GM18511 (cell line): ENCODE measurements at regions not wholly inside any gene's neighbourhood (a gene's known extent, or its start where the extent isn't known, plus 50 kb on each side); places are given as distances from the start of the nearest gene placed in this dataset.

Experiments used
- ATAC-seq: cut with Tn5 transposase; IDR thresholded peaks from one replicate; pipeline ENCODE4 v1.9.1; 2021; ENCODE audit warnings: mild to moderate bottlenecking, moderate library complexity; ENCODE audit not compliant: unreplicated experiment

DNA sequence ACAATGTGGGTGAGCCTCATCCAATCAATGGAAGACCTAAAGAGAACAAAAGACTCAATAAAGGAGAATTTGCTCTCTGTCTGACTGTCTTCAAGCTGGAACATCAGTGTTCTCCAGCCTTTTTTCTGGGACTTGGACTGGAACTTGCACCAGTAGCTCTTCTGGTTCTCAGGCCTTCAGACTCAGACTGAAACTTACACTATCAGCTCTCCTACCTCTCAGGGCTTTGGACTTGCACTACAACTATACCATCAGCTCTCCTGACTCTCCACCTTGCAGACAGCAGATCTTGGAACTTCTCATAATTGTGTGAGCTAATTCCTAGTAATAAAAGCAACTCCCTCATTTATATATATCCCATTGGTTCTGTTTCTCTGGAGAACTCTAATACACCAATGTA is 185.9 kb downstream of the SMIM20 start:
- no peak for ATAC-seq

DNA sequence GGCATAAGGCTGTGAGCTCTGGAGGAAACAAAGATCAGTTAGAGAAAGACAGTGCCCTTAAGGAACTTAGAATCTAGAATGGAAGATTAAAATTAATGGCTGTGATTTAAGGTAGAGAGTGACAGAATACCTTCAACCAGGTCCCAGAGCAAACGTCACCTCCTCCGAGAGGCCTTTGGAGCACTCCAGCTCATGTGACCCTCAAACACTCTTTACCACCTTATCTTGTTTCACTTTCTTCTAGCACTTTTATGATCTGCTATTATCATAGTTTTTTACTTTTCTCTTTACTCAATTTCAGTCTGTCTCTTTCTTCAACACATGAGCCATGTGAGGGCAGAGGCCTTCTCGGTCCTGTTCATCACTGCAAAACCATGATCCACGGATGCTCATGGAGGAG is 187.0 kb downstream of the SMIM20 start:
- ATAC-seq = no peak

DNA sequence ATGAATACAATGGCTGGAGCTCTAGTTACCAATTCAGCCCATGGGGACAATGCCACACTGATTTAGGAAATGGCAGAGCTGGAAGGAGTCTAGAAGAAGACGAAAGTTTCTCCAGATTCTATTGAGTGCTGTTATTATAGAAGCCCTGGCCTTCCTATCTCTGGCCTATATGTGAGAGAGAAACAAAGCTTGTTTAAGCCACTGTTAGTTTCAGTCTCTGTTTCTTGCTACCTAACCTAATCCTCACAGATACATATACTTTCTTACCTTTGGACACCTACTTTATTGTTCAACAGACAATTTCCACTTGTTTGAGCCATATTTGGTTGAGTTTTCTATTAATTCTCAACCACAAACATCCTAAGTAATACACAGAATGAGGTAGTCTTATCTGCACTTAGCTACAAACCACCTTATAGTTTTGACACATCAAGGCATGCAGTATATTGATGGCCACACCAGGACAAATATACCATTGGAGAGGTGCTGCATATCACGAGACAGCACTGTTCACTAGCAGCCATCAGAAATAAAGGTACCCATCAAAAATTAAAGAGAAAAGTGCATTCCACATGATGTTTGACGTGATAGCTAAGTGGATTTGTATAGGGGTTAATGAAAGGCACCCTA is 190.2 kb downstream of the SMIM20 start:
- peak; percentile 91 for ATAC-seq

DNA sequence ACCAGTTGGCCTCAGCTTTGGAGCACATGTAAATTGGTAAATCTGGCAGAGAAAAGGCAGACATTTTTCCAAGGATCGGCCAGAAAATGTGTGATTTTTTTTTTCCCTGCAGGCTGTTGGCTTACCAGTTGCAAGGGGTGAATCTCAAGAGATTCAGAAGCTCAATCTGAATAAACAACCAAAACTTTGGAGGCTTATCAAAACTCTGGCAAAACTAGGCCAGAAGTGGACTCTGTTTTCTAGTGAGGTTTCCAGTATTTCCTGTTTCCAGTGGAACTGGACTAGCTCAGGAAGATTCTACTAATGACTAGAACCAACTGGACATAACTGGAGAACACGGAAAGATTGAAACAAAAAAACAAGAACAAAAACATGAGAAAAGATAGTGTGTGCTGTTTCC is 191.3 kb downstream of the SMIM20 start:
- no peak for ATAC-seq

DNA sequence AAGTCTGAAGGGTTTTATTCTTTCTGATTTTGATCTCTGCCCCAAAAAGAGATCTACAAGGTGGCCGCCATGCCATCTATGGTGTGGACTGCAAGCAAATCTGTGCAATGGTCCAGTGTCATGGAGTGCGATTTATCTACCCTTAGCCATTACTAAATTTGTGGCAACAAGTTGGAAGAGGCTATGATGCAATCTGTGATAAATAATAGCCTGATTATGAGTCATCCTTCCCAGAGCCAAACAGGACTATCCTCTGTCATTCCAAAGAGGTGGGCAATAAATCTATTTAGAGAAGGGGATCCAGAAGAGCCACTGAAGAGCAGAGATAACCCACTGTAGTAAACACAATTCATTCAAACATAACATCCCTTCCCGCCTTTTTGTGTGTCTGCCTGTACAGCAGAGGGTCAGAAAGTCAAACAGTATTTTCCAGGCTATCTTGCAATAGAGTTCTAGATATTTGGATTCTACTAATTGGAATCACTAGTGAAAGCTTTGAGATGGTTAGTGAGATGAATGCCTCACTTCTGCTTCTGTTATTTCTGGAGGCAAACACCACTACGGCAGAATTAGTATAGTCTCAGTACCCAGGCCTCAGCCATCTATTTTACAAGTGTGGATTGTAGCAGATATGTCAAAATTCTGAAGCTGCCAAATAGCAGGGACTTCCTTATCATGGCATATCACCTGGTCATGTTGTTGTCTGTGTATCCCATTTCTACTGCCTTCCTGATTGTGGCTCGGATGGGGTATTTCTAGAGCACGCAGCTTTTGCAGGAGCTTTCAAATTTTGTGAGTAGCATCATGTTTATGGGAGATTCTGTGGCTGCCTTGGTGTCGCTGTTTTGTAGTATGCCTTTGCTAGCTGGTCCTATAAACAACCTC is 192.0 kb downstream of the SMIM20 start:
- ATAC-seq = no peak

DNA sequence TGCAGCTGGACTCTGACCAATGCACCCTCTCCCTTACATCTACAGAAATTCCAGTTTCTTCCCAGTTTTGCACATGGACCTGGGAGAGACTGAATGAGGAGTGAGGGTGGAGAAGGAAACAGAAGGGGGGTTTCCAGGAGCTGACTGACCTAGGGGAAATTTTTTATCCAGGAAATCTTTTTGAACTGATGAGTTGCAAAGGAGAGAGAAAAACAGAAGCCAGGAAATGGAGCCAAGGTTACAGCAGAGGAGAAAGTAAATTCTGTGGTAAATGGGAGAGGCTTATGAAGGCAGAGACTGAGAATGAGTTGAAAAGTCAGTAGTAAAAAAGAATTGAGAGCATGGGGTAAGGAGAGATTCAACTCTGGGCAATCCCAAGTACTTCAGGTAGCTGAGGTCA is 192.8 kb downstream of the SMIM20 start:
- no peak for ATAC-seq

DNA sequence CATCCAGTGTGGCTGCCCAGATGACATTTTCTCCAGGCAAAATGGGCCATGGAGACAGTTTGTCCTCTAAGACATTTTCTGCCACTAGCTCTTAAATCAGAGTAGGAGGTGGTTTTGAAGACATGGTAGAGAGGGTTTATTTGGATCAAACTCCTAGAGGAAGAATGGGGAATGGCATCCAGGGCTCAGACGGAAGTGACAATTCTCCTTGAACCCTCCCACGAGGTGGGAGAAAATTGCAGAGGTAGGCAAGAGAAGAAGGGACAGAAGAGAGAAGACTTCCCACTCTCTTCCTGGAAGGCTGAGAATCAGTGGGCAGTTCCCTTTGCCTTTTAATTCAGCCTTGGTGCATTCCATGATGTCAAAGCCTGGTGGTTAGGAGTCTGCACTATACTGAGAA is 194.0 kb downstream of the SMIM20 start:
- no peak for ATAC-seq

DNA sequence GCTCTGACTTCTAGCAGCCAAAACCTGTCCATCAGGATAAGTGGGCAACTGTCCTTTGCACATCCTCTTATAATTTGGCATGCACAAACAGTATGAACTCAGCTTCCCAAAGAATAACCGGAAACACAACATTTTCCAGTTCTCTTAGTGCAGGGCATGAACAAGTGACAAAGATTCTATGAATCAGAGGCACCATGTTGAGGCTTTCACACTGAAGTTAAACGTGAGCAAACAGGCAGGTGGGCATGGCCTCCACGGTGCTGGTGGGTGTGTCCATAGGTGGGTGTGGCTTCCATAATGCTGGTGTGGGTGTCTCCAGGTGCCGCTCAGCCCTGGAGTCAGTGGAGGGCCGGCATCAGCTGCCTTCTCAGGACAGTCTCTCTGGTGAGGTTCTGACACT is 196.5 kb downstream of the SMIM20 start:
- no peak for ATAC-seq

DNA sequence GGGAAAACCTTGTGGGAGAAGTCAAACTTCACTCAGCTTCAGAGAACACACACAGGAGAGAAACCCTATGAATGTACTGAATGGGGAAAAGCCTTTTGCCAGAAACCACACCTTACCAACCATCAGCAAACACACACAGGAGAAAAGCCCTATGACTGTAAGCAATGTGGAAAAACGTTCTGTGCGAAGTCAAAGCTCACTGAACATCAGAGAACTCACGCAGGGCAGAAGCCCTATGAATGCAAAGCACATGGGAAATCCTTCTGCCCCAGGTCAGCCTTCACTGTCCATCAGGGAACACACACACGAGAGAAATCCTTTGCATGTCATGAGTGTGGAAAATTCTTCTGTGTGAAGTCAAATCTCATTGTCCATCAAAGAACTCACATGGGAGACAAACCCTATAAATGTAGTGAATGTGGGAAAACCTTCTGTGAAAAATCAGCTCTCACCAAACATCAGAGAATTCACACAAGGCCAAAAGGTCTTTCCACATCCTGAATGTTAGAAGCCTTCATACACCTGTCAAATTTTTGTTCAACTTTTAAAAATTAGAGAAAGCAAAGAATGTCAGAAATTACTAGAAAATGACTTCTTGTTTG is 199.4 kb downstream of the SMIM20 start:
- ATAC-seq = no peak

DNA sequence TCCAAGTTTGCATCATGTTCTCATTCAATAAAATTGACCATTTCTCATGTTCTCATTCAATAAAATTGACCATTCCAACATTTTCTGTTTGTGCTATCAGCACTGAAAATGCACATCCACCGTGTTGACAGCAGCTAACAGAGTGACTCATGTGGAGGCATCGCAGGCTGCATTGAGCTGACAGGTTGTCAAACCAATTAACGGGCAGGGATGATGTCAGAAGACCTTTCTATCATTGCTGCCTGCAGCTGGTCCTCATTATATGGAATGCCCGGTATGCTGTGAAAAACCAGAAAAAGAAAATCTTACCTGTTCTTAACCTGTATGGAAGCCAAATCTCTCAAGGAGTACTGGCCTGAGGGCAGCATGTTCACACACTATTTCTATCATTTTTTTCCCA is 202.0 kb downstream of the SMIM20 start:
- no peak for ATAC-seq

DNA sequence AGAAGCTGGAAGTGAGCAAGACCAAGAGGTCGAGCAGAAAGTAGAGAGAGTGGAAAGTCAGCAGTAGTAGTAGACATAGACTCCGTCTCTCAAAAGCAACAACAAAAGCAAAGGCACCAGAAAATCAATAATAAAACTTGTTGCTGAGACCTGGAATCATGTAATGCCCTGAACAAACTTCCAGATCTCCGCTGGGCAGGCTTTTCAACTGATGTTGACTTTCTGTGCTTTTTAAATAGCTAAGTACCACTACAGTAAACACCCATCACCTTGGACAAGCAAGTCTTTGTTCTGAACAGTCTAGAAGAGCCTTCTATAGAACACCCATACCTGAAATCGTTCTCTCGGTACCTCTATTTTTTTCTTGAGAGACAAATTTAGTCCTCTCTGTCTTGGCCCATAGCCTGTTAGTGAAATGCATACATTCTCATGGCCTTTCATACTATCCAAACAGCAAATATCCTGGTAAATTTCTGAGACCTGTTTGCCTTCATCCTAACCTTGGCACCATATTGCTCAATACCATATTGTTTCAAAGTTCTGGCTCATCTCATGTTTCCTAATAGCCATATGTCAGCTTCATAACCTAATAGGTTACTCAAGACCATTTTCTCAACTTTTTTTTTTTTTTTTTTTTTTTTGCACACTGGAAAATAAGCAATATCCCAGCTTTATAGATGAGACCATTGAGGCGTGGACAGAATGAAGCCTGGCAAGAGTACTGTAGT is 200.6 kb upstream of the RBPJ start:
- no peak for ATAC-seq

DNA sequence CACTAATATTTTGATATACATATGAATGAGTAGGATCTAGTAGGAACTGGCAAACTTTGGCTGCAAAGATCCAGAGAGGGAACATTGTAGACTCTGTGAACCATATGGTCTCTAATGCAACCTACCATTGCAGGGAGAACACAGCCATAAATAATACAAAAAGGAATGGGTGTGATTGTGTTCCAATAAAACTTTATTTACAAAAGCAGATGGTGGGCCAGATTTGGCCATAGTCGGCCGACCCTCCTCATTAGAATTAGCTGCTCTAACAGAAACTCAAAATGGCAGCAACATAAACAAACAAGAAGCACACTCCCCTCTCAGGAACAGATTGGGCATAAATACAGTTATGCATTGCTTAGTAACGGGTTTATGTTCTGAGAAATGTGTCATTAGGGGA is 198.1 kb upstream of the RBPJ start:
- ATAC-seq = no peak

DNA sequence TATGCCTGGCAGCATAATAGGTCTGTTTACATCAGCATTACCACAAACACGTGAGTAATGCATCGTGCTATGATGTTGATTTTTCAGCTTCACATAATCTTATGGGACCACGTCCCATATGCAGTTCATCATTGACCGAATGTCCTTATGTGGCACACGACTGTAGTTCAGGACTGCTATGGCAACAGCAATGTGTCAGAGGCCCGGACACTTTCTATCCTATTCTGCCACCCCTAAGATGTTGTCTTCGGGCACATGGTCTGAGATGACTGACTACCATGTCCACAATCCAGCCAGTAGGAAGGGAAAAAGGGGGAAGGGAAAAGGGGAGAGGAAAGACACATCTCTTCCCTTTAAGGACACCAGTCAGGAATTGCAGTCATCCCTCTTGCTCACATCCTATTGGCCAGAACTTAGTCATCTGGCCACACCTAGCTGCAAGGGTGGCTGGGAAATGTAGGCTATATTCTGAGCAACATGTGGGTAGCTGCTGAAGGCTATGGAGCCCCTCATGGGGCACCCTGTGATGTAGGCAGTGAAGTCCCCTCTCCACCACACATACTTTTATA is 196.0 kb upstream of the RBPJ start:
- ATAC-seq = no peak

DNA sequence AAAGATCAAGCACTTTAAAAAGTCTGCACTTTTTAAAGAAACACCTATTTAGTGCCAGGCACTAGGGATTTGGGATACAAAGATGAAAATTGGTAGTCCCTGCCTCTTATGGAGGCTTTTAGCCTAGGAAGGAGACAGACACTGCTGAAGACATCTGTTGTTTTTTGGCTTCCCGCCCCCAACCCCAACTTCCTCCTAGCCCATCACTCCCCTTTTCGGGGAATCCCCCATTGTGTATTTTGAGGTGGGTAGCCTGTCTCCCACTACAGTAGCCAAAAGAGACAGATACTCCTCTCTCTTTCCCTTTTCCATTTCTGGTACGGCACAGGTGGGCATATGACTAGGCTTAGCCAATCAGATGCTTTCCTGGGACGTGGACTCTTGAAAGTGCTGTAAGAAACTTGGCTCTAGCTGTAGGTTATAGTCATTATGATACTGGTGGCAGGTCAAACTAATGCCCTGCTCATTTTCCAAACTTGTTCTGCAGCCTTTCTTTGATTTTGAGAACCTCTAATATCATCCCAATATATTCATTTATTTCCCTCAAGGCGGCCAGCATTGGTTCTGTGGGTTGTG is 194.6 kb upstream of the RBPJ start:
- peak; percentile 74 for ATAC-seq

DNA sequence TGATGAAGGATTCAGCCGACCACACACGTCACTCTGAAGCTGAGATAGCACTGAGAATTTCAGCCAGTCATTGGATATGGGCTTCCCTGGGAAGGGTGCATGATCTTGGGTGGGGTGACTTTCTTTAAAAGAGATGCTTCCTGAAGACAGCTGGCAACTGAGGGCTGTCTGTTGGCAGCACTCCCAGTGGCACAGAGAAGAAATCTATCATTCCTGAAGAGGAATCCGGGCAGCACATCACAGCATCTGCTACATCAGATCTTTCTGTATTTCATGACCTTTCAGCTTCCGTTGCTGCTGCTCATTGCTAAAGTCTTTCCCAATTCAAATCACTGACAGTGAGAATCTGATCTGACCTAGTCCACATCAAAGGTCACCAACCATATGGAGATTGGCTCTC is 193.8 kb upstream of the RBPJ start:
- no peak for ATAC-seq

DNA sequence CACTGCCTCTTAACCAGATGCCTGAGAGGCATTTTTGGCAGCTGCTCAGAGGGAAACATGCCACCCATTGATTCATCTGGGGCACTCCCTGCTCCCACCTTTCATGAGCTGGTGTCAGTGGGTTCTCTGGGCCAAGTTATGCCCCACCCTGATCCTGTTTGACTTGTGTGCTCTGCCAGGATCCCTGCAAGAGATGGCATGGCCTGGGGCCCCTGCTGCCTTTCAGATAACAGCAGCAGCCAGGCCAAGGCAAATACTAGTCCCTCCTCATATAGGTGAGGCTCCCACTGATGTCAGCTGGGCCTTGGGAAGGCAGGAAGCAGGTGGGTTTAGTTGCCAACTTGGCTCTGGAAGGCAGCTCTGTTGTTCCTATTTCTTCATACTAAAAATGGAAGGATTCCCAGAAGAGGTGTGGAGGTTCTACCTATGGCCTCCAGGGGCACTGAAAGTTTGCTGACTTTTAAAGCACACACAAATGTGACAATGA is 192.9 kb upstream of the RBPJ start:
- ATAC-seq = no peak

DNA sequence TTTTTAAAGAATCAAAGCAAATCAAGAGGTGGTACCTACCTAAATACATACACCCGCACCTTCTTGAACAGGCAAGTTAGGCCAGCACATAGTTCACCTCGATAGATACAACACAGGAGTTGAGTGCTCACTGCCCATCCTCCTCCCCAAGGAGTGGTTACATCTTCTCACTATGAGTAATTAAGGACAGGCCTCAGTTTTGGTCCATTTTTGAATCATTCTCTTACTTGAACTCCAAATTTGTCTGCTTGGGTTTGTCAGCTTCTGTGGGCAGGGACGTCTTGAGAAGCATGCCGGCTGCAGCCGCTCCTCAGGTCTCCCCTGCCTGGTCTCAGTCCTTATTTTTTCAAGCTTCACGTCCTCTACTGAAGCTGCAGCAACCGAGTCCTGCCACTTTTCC is 190.6 kb upstream of the RBPJ start:
- peak; percentile 72 for ATAC-seq

DNA sequence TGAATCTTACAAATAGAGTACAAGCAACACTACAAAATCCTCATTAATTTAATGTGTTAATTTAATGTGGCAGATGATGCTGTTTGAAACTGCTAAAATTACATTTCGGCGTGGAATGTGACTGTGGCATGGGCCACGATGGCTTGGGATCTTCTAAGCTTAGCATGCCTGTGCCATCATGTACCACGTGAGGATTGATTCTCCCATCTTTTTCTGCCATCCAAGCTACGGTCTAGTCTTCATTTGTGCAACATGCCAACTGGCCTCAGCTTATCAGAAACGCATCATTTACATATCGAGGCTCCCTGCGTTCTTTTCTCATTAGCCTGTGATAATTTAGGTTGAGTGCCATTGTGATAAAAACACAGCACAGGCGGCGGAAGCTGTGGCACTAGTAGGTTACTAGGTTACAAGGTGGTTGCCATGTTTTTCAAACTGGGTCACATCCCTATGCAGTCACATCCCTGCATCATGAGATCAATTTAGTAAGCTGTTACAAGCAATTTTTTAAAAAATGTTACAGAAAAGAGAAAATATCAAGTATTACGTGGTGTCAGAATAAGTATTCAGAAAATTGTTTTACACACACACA is 189.9 kb upstream of the RBPJ start:
- no peak for ATAC-seq

DNA sequence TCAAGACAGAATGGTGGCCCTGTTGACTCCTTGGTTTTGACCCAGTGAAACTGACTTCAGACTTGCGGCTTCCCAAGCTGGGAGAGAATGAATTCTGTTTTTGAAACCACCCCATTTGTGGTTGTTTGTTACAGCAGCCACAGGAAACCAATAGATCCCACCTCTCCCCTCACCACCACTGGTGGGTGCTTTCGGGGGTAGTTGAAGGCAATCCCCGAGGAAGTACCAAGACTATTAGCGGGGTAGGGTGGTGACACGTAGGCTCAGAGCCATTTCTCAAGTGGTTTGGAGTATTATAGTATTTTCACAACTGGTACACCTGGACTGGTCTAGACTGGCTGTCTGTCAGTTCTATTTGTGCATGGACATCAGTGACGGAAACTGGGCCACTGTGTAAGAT is 189.1 kb upstream of the RBPJ start:
- ATAC-seq = peak; percentile 53

DNA sequence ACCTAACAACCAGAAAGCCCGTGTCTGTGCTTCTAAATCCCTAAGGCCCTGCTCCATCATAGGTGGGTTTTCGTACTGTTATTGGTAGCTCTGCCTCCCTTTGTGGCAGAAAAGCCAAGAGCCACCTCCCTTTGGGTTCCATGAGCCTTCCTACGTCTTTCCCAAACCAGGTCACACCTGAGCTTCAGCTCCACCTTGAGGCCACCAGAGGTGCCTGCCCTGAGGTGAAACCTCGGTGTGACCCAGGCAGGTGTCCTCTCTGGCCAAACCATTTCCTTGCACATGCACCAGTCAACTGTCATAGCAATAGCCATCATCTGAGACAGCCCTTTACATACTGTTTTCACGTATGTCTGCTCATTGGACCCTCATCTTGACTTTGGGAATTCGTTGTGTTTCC is 188.0 kb upstream of the RBPJ start:
- ATAC-seq = no peak
